Keratinocyte (primary cell): ENCODE measurements at regions not wholly inside any gene's neighbourhood (a gene's known extent, or its start where the extent isn't known, plus 50 kb on each side); places are given as distances from the start of the nearest gene placed in this dataset.

ENCODE experiments used
- DNase-seq: peaks from one replicate; pipeline ENCODE4 v3.0.0-alpha.2; 2011; ENCODE audit warnings: low read depth, missing footprints, low spot score
- FAIRE-seq: peaks from 2 replicates; lab custom pipeline; 2011; peaks lifted over from hg19 to GRCh38; lab: Jason Lieb, UNC
- H2AFZ ChIP-seq: 2 replicates; pipeline ENCODE4 v1.6.0; 2012; ENCODE audit warnings: low read length, control low read depth, inconsistent platforms; ENCODE audit not compliant: control insufficient read depth
- H3K27ac ChIP-seq: 2 replicates; pipeline ENCODE4 v1.5.1; 2011; ENCODE audit warnings: low read length; ENCODE audit not compliant: control insufficient read depth, insufficient read depth
- H3K27me3 ChIP-seq: 3 replicates; pipeline ENCODE4 v1.6.0; 2011; ENCODE audit warnings: low read length; ENCODE audit not compliant: control insufficient read depth, insufficient read depth; ENCODE audit errors: extremely low read depth
- H3K36me3 ChIP-seq, 2 experiments: 2 replicates in 1 of 2; 3 replicates in 1 of 2; pipeline ENCODE4 v1.5.1; 2011; ENCODE audit warnings: low read length in 2 of 2, mild to moderate bottlenecking in 1 of 2; ENCODE audit not compliant: control insufficient read depth in 2 of 2, insufficient read depth in 2 of 2; ENCODE audit errors: extremely low read depth in 1 of 2
- H3K4me1 ChIP-seq: 3 replicates; pipeline ENCODE4 v1.5.1; 2011; ENCODE audit warnings: low read length; ENCODE audit not compliant: control insufficient read depth, insufficient read depth; ENCODE audit errors: extremely low read depth
- H3K4me2 ChIP-seq: 3 replicates; pipeline ENCODE4 v1.6.0; 2011; ENCODE audit warnings: low read depth, low read length; ENCODE audit not compliant: control insufficient read depth, insufficient read depth; ENCODE audit errors: extremely low read depth
- H3K4me3 ChIP-seq, 3 experiments: fragments of 200-600 bp in 1 of 3; sonication (generic) in 1 of 3; 2 replicates in 2 of 3; 3 replicates in 1 of 3; pipeline ENCODE4 v1.5.1; 2011 to 2016; ENCODE audit warnings: low read length in 3 of 3, mild to moderate bottlenecking in 3 of 3, control low read depth in 2 of 3, inconsistent platforms in 1 of 3, low read depth in 1 of 3, mixed read lengths in 1 of 3, mixed run types in 1 of 3, moderate library complexity in 1 of 3; ENCODE audit not compliant: control insufficient read depth in 2 of 3, insufficient read depth in 2 of 3; ENCODE audit errors: extremely low read depth in 1 of 3
- H3K79me2 ChIP-seq: 2 replicates; pipeline ENCODE4 v1.6.0; 2012; ENCODE audit warnings: low read length; ENCODE audit not compliant: control insufficient read depth, insufficient read depth
- H3K9ac ChIP-seq: 3 replicates; pipeline ENCODE4 v1.6.0; 2011; ENCODE audit warnings: low read length; ENCODE audit not compliant: control insufficient read depth, insufficient read depth; ENCODE audit errors: extremely low read depth
- H3K9me1 ChIP-seq: 3 replicates; pipeline ENCODE4 v1.6.0; 2011; ENCODE audit warnings: low read length; ENCODE audit not compliant: control insufficient read depth, insufficient read depth; ENCODE audit errors: extremely low read depth
- H3K9me3 ChIP-seq: 2 replicates; pipeline ENCODE4 v1.5.1; 2012; ENCODE audit warnings: low read depth, low read length; ENCODE audit not compliant: control insufficient read depth
- H4K20me1 ChIP-seq: 3 replicates; pipeline ENCODE4 v1.6.0; 2011; ENCODE audit warnings: low read length; ENCODE audit not compliant: control insufficient read depth, insufficient read depth; ENCODE audit errors: extremely low read depth
- EZH2 ChIP-seq: IDR thresholded peaks from one replicate; pipeline ENCODE4 v1.6.1; 2012; ENCODE audit warnings: inconsistent platforms, mild to moderate bottlenecking, low read length, moderate library complexity
- dilution Hi-C: fragments of 300-500 bp; cut with MboI; formaldehyde crosslinking; loops from one replicate; pipeline ENCODE4 v1.7.0; 2020; ENCODE audit warnings: low sequenced_read_pairs; ENCODE audit not compliant: extremely low pct_ligation_motif_present
- TF ChIP-seq, protein P1 (sequence below), 3 experiments: IDR thresholded peaks in 1 of 3; conservative IDR thresholded peaks in 1 of 3; optimal IDR thresholded peaks in 1 of 3; 2 replicates in 2 of 3; 3 replicates in 1 of 3; pipeline versions ENCODE3 to v1.5.1; 2011; ENCODE audit warnings: low read length in 3 of 3, mild to moderate bottlenecking in 3 of 3, moderate library complexity in 2 of 3, control low read depth in 1 of 3, inconsistent platforms in 1 of 3; ENCODE audit not compliant: insufficient read depth in 2 of 3; ENCODE audit errors: extremely low read depth in 1 of 3

DNA sequence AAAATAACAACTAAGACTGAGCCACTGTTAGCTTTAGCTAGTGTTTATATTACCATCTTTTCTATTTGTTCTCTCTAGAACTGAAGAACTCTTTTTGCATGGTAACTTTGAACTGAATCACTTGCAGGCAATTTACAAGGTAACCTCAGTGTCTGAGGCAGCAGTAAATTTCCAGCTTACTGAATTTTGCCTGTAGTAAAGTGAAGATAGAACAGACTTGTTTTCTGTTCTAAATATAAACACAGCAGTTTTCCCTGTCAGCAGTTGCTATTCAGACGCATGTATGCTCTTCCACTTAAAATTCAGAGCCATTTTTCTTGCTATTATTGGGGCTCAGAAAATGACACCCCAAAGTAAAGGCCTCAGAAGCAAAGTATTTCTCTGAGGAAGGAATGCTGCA, 974.0 kb upstream of the GJE1 start:
- no peaks in the 10 kb centered on the region for H3K4me1 ChIP-seq
- H3K27ac ChIP-seq = no peak overlapping the region
- no peaks in the 10 kb centered on the region for H3K79me2 ChIP-seq
- H2AFZ ChIP-seq = no peak overlapping the region
- no peaks in the 10 kb centered on the region for H3K36me3 ChIP-seq
- no peaks in the 10 kb centered on the region for H4K20me1 ChIP-seq
- no peak overlapping the region for H3K9ac ChIP-seq
- H3K9me3 ChIP-seq = no peaks in the 10 kb centered on the region
- H3K4me3 ChIP-seq = no peak overlapping the region
- no peak for DNase-seq
- dilution Hi-C loops = no loop called here
- no peak overlapping the region for H3K4me2 ChIP-seq
- H3K27me3 ChIP-seq = no peaks in the 10 kb centered on the region
- TF ChIP-seq EZH2 = no peak
- TF ChIP-seq, protein P1, sequence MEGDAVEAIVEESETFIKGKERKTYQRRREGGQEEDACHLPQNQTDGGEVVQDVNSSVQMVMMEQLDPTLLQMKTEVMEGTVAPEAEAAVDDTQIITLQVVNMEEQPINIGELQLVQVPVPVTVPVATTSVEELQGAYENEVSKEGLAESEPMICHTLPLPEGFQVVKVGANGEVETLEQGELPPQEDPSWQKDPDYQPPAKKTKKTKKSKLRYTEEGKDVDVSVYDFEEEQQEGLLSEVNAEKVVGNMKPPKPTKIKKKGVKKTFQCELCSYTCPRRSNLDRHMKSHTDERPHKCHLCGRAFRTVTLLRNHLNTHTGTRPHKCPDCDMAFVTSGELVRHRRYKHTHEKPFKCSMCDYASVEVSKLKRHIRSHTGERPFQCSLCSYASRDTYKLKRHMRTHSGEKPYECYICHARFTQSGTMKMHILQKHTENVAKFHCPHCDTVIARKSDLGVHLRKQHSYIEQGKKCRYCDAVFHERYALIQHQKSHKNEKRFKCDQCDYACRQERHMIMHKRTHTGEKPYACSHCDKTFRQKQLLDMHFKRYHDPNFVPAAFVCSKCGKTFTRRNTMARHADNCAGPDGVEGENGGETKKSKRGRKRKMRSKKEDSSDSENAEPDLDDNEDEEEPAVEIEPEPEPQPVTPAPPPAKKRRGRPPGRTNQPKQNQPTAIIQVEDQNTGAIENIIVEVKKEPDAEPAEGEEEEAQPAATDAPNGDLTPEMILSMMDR (optimal IDR thresholded peaks at IDR 0.05 in 1 of 3, IDR thresholded peaks at IDR 0.05 in 1 of 3, conservative IDR thresholded peaks at IDR 0.05 in 1 of 3; ENCODE audit: extremely low read depth in 1 of 3, insufficient read depth in 2 of 3, low read length in 3 of 3) = no peak
- no peaks in the 10 kb centered on the region for H3K9me1 ChIP-seq
- FAIRE-seq = no peak

DNA sequence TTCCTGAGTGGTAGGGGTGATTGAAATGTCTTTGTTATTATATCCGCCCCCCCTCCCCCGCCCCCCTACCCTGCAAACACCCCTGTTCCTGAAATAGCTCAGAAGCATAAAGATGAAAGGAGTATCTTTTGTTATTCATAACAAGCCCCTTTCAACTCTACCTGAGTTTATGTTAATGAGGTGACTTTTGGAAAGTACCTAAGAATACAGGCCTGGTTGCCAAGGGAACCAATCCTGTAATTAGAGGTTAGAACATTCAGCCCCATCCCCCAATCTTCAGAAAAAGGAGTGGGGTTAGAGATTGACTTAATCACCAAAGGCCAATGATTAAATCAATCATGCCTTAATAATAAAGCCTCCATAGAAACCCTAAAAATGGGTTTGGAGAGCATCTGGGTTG, 979.2 kb upstream of the GJE1 start:
- H3K4me3 ChIP-seq = no peak overlapping the region
- FAIRE-seq (no peak), DNase-seq (no peak)
- TF ChIP-seq, protein P1 (optimal IDR thresholded peaks at IDR 0.05 in 1 of 3, IDR thresholded peaks at IDR 0.05 in 1 of 3, conservative IDR thresholded peaks at IDR 0.05 in 1 of 3; ENCODE audit: extremely low read depth in 1 of 3, insufficient read depth in 2 of 3, low read length in 3 of 3) = no peak
- TF ChIP-seq EZH2 = no peak
- no peaks in the 10 kb centered on the region for H3K27me3 ChIP-seq
- H2AFZ ChIP-seq = no peak overlapping the region
- H3K36me3 ChIP-seq = no peaks in the 10 kb centered on the region
- no peaks in the 10 kb centered on the region for H3K9me3 ChIP-seq
- no peaks in the 10 kb centered on the region for H4K20me1 ChIP-seq
- H3K9me1 ChIP-seq = no peaks in the 10 kb centered on the region
- no peak overlapping the region for H3K4me2 ChIP-seq
- dilution Hi-C loops = no loop called here
- H3K9ac ChIP-seq = no peak overlapping the region
- no peaks in the 10 kb centered on the region for H3K4me1 ChIP-seq
- no peaks in the 10 kb centered on the region for H3K79me2 ChIP-seq
- H3K27ac ChIP-seq = no peak overlapping the region
